ENCODE measurements at regions not wholly inside any gene's neighbourhood (a gene's known extent, or its start where the extent isn't known, plus 50 kb on each side); places are given as distances from the start of the nearest gene placed in this dataset.

DNA sequence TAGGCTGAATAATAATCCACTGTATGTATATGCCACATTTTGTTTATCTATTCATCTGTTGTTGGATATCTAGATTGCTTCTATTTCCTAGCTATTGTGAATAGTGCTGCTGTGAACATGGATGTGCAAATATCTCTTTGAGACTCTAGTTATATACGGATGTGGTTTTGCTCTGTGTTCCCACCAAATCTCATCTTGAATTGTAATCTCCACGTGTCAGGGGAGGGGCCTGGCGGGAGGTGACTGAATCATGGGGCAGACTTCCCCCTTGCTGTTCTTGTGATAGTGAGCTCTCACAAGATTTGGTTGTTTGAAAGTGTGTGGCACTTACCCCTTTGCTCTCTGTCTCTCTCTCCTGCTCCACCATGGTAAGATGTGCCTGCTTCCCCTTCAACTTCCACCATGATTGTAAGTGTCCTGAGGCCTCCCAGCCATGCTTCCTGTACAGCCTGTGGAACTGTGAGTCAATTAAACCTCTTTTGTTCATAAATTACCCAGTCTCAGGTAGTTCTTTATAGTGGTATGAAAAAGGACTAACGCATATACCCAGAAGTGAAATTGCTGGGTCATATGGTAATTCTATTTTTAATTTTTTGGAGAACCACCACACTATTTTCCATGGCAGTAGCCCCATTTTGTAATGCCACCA is 86.1 kb upstream of the UPP2 start:
- H3K4me3 ChIP-seq (replicated peaks in 1 of 3; ENCODE audit: low read depth in 2 of 3, low read length in 3 of 3): no peak overlapping the region
- no peaks in the 10 kb centered on the region for H3K36me3 ChIP-seq (replicated peaks in 1 of 2; ENCODE audit: control insufficient read depth in 1 of 2, insufficient read depth in 2 of 2, low read length in 2 of 2)
- no peaks in the 10 kb centered on the region for H3K27me3 ChIP-seq (ENCODE audit: control insufficient read depth in 2 of 2, insufficient read depth in 2 of 2, low read length in 2 of 2)
- DNase-seq: no peak
- TF ChIP-seq, protein P1, sequence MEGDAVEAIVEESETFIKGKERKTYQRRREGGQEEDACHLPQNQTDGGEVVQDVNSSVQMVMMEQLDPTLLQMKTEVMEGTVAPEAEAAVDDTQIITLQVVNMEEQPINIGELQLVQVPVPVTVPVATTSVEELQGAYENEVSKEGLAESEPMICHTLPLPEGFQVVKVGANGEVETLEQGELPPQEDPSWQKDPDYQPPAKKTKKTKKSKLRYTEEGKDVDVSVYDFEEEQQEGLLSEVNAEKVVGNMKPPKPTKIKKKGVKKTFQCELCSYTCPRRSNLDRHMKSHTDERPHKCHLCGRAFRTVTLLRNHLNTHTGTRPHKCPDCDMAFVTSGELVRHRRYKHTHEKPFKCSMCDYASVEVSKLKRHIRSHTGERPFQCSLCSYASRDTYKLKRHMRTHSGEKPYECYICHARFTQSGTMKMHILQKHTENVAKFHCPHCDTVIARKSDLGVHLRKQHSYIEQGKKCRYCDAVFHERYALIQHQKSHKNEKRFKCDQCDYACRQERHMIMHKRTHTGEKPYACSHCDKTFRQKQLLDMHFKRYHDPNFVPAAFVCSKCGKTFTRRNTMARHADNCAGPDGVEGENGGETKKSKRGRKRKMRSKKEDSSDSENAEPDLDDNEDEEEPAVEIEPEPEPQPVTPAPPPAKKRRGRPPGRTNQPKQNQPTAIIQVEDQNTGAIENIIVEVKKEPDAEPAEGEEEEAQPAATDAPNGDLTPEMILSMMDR (IDR thresholded peaks at IDR 0.05): no peak
- no peaks in the 10 kb centered on the region for H3K36me3 Mint-ChIP-seq
- no peak overlapping the region for H3K9ac ChIP-seq (ENCODE audit: insufficient read depth, low read length, poor library complexity, severe bottlenecking)
- no peaks in the 10 kb centered on the region for H4K20me1 ChIP-seq (ENCODE audit: insufficient read depth, low read length)
- H3K9me3 ChIP-seq (replicated peaks in 1 of 2; ENCODE audit: control insufficient read depth in 1 of 2, insufficient read depth in 1 of 2, low read length in 2 of 2): peaks cover 0 to 4% of the 10 kb centered on the region in 2 donors
- intact Hi-C loops (cut with micrococcal nuclease): loop anchor here in 1 of 2 donors (10.0 kb wide), 1 partner anchor 521 kb away; no protein-coding TSS in a partner anchor
- WGBS (ENCODE audit: insufficient coverage): no CpG with 5 or more reads among the region's 4 CpGs
- H2AFZ ChIP-seq (ENCODE audit: insufficient read depth, low read depth, low read length, poor library complexity, severe bottlenecking): no peak overlapping the region
- peaks cover 0 to 1% (median 0%) of the 10 kb centered on the region in 3 donors for H3K27me3 Mint-ChIP-seq (ENCODE audit: low read depth in 3 of 3)
- H3K4me1 Mint-ChIP-seq: peaks cover 16% of the 10 kb centered on the region
- no peak overlapping the region for H3K4me2 ChIP-seq (replicated peaks; ENCODE audit: extremely low read depth, low read length, poor library complexity, severe bottlenecking)
- no peaks in the 10 kb centered on the region for H3K79me2 ChIP-seq (ENCODE audit: insufficient read depth, low read length)
- no peak overlapping the region for H3K27ac ChIP-seq (ENCODE audit: low read depth in 1 of 2, low read length in 2 of 2)
- peaks cover 0 to 8% of the 10 kb centered on the region in 2 donors for H3K4me1 ChIP-seq (ENCODE audit: control insufficient read depth in 1 of 2, insufficient read depth in 2 of 2, low read length in 2 of 2)
- peak overlapping the region in 3 of 7 donors; percentile 12 to 74 (median 33) for H3K27ac Mint-ChIP-seq
- peaks cover 3 to 8% (median 4%) of the 10 kb centered on the region in 7 donors for H3K9me3 Mint-ChIP-seq
- H3K4me3 Mint-ChIP-seq: no peak overlapping the region

DNA sequence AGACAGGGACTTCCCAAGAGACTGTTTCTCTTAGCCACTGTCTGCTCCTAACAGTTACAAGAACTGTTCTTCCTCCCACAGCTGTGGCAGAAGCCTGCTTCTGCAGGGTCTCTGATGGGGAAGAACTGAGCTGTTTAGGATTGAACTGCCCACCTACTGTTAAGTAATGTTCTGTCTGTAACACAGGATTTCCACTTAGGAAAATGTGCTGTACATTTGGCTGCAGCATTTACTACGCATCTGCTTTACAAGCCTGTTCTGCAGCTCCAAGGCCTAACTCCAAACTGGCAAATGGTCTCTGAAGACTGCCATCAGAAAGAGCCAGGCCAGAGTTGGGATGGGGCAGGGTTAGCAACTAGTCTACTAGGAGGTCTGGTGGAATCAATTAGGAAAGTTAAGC is 87.8 kb upstream of the UPP2 start:
- H3K9ac ChIP-seq (ENCODE audit: insufficient read depth, low read length, poor library complexity, severe bottlenecking): no peak overlapping the region
- Mint-ChIP-seq H3K4me3 (no peak overlapping the region), H3K36me3 (no peaks in the 10 kb centered on the region), H3K9me3 (peaks cover 3 to 8% (median 4%) of the 10 kb centered on the region in 7 donors), H3K27ac (no peak overlapping the region), H3K4me1 (peaks cover 24% of the 10 kb centered on the region), H3K27me3 (ENCODE audit: low read depth in 3 of 3) (peaks cover 0 to 1% (median 0%) of the 10 kb centered on the region in 3 donors)
- H3K4me2 ChIP-seq (replicated peaks; ENCODE audit: extremely low read depth, low read length, poor library complexity, severe bottlenecking): no peak overlapping the region
- intact Hi-C loops (cut with micrococcal nuclease): loop anchor here in 1 of 2 donors (5.0 to 10.0 kb wide), 2 partner anchors 237 to 519 kb away; no protein-coding TSS in a partner anchor
- no peaks in the 10 kb centered on the region for H3K27me3 ChIP-seq (ENCODE audit: control insufficient read depth in 2 of 2, insufficient read depth in 2 of 2, low read length in 2 of 2)
- TF ChIP-seq, protein P1 (IDR thresholded peaks at IDR 0.05): no peak
- no peaks in the 10 kb centered on the region for H3K36me3 ChIP-seq (replicated peaks in 1 of 2; ENCODE audit: control insufficient read depth in 1 of 2, insufficient read depth in 2 of 2, low read length in 2 of 2)
- H3K27ac ChIP-seq (ENCODE audit: low read depth in 1 of 2, low read length in 2 of 2): no peak overlapping the region
- 71% methylated on average over 1 of the region's 1 CpG for WGBS (ENCODE audit: insufficient coverage)
- H2AFZ ChIP-seq (ENCODE audit: insufficient read depth, low read depth, low read length, poor library complexity, severe bottlenecking): no peak overlapping the region
- peaks cover 0 to 4% of the 10 kb centered on the region in 2 donors for H3K9me3 ChIP-seq (replicated peaks in 1 of 2; ENCODE audit: control insufficient read depth in 1 of 2, insufficient read depth in 1 of 2, low read length in 2 of 2)
- H3K4me3 ChIP-seq (replicated peaks in 1 of 3; ENCODE audit: low read depth in 2 of 3, low read length in 3 of 3): no peak overlapping the region
- no peaks in the 10 kb centered on the region for H3K79me2 ChIP-seq (ENCODE audit: insufficient read depth, low read length)
- DNase-seq: no peak
- no peaks in the 10 kb centered on the region for H4K20me1 ChIP-seq (ENCODE audit: insufficient read depth, low read length)
- peaks cover 8 to 13% of the 10 kb centered on the region in 2 donors for H3K4me1 ChIP-seq (ENCODE audit: control insufficient read depth in 1 of 2, insufficient read depth in 2 of 2, low read length in 2 of 2)

All from CD14-positive monocyte (primary cell).